GM19324 (cell line): ENCODE measurements at regions not wholly inside any gene's neighbourhood (a gene's known extent, or its start where the extent isn't known, plus 50 kb on each side); places are given as distances from the start of the nearest gene placed in this dataset.
"Not testable (repeated sequence)": the region's sequence is repeated elsewhere in the genome, so short reads cannot be mapped to it uniquely, and the experiment has no call there.

Source experiments
- ATAC-seq: cut with Tn5 transposase; IDR thresholded peaks from one replicate; pipeline ENCODE4 v1.9.1; 2021; ENCODE audit warnings: mild to moderate bottlenecking, moderate library complexity; ENCODE audit not compliant: unreplicated experiment, low FRiP score

- no peak for ATAC-seq
Observed at GRCh38 chr17:77619851-77620250, 338.7 kb upstream of the TNRC6C start.

- no peak for ATAC-seq
Observed at GRCh38 chr17:77620282-77620681, 338.2 kb upstream of the TNRC6C start.

- ATAC-seq = not testable (repeated sequence)
Observed at GRCh38 chr17:77622084-77622483, 336.4 kb upstream of the TNRC6C start.

GRCh38 chr17:77622647-77623046, 335.9 kb upstream of the TNRC6C start:
- no peak for ATAC-seq

GRCh38 chr17:77623321-77623720, 335.2 kb upstream of the TNRC6C start:
- not testable (repeated sequence) for ATAC-seq

- ATAC-seq = no peak
Observed at GRCh38 chr17:77628035-77628434, 330.5 kb upstream of the TNRC6C start.

- not testable (repeated sequence) for ATAC-seq
Observed at GRCh38 chr17:77629284-77629683, 329.2 kb upstream of the TNRC6C start.

GRCh38 chr17:77631307-77631706, 327.2 kb upstream of the TNRC6C start:
- no peak for ATAC-seq

- ATAC-seq = no peak
Observed at GRCh38 chr17:77632619-77633018, 325.9 kb upstream of the TNRC6C start.

GRCh38 chr17:77634710-77635109, 323.8 kb upstream of the TNRC6C start:
- no peak for ATAC-seq

- no peak for ATAC-seq
Observed at GRCh38 chr17:77635176-77635575, 323.3 kb upstream of the TNRC6C start.

GRCh38 chr17:77635785-77636184, 322.7 kb upstream of the TNRC6C start:
- not testable (repeated sequence) for ATAC-seq

GRCh38 chr17:77636835-77637817, 321.4 kb upstream of the TNRC6C start:
- ATAC-seq = no peak

- ATAC-seq = no peak
Observed at GRCh38 chr17:77637818-77638575, 320.5 kb upstream of the TNRC6C start.

GRCh38 chr17:77640252-77640651, 318.3 kb upstream of the TNRC6C start:
- no peak for ATAC-seq

GRCh38 chr17:77640916-77641605, 317.4 kb upstream of the TNRC6C start:
- no peak for ATAC-seq

- no peak for ATAC-seq
Observed at GRCh38 chr17:77641718-77642117, 316.8 kb upstream of the TNRC6C start.

- no peak for ATAC-seq
Observed at GRCh38 chr17:77644181-77645071, 314.1 kb upstream of the TNRC6C start.

GRCh38 chr17:77645072-77646045, 313.1 kb upstream of the TNRC6C start:
- ATAC-seq = no peak
